ENCODE measurements at regions not wholly inside any gene's neighbourhood (a gene's known extent, or its start where the extent isn't known, plus 50 kb on each side); places are given as distances from the start of the nearest gene placed in this dataset.
"Not testable (repeated sequence)": the region's sequence is repeated elsewhere in the genome, so short reads cannot be mapped to it uniquely, and the experiment has no call there.

- H2AFZ ChIP-seq (ENCODE audit: low read depth, low read length); H3K4me3 ChIP-seq (ENCODE audit: low read length); H3K4me1 ChIP-seq (ENCODE audit: insufficient read depth, low read length); H3K36me3 ChIP-seq (ENCODE audit: insufficient read depth, low read length); H3K27me3 ChIP-seq (ENCODE audit: insufficient read depth, low read length); H3K9me3 ChIP-seq (ENCODE audit: low read length): not testable (repeated sequence)
These were observed 101.8 kb upstream of the GLRA1 start for GRCh38 chr5:152026328-152027024.

GRCh38 chr5:152016421-152016820, 91.8 kb upstream of the GLRA1 start:
- Histone ChIP-seq H3K36me3 (ENCODE audit: insufficient read depth, low read length) (no peaks in the 10 kb centered on the region), H3K9me3 (ENCODE audit: low read length) (no peaks in the 10 kb centered on the region), H3K4me1 (ENCODE audit: insufficient read depth, low read length) (no peaks in the 10 kb centered on the region), H3K27me3 (ENCODE audit: insufficient read depth, low read length) (no peaks in the 10 kb centered on the region), H2AFZ (ENCODE audit: low read depth, low read length) (no peak overlapping the region), H3K4me3 (ENCODE audit: low read length) (no peak overlapping the region)

- Histone ChIP-seq H3K4me3 (ENCODE audit: low read length) (no peak overlapping the region), H2AFZ (ENCODE audit: low read depth, low read length) (peak overlapping the region; percentile 44), H3K27me3 (ENCODE audit: insufficient read depth, low read length) (no peaks in the 10 kb centered on the region), H3K4me1 (ENCODE audit: insufficient read depth, low read length) (peaks cover 16% of the 10 kb centered on the region), H3K36me3 (ENCODE audit: insufficient read depth, low read length) (no peaks in the 10 kb centered on the region), H3K9me3 (ENCODE audit: low read length) (no peaks in the 10 kb centered on the region)
These were observed 83.1 kb upstream of the GLRA1 start for GRCh38 chr5:152007653-152008335.

GRCh38 chr5:152004095-152004494, 79.4 kb upstream of the GLRA1 start:
- Histone ChIP-seq H3K36me3 (ENCODE audit: insufficient read depth, low read length) (no peaks in the 10 kb centered on the region), H3K9me3 (ENCODE audit: low read length) (no peaks in the 10 kb centered on the region), H3K27me3 (ENCODE audit: insufficient read depth, low read length) (no peaks in the 10 kb centered on the region), H3K4me3 (ENCODE audit: low read length) (no peak overlapping the region), H3K4me1 (ENCODE audit: insufficient read depth, low read length) (peaks cover 16% of the 10 kb centered on the region), H2AFZ (ENCODE audit: low read depth, low read length) (no peak overlapping the region)
